Lower leg skin (tissue), 3 donors: ENCODE measurements at regions not wholly inside any gene's neighbourhood (a gene's known extent, or its start where the extent isn't known, plus 50 kb on each side); places are given as distances from the start of the nearest gene placed in this dataset.

Source experiments
- POLR2A ChIP-seq, 2 donors: fragments of 450-650 bp; IDR thresholded peaks; one replicate each; pipeline ENCODE4 v1.6.1; 2016 to 2017; ENCODE audit warnings: antibody characterized with exemption in 2 of 2, mild to moderate bottlenecking in 1 of 2, moderate library complexity in 1 of 2
- TF ChIP-seq, protein P1 (sequence below), 3 donors: fragments of 450-650 bp; IDR thresholded peaks; one replicate each; pipeline ENCODE4 v1.5.1; 2016; ENCODE audit warnings: antibody characterized with exemption in 3 of 3, mild to moderate bottlenecking in 3 of 3, moderate library complexity in 2 of 3

- TF ChIP-seq, protein P1, sequence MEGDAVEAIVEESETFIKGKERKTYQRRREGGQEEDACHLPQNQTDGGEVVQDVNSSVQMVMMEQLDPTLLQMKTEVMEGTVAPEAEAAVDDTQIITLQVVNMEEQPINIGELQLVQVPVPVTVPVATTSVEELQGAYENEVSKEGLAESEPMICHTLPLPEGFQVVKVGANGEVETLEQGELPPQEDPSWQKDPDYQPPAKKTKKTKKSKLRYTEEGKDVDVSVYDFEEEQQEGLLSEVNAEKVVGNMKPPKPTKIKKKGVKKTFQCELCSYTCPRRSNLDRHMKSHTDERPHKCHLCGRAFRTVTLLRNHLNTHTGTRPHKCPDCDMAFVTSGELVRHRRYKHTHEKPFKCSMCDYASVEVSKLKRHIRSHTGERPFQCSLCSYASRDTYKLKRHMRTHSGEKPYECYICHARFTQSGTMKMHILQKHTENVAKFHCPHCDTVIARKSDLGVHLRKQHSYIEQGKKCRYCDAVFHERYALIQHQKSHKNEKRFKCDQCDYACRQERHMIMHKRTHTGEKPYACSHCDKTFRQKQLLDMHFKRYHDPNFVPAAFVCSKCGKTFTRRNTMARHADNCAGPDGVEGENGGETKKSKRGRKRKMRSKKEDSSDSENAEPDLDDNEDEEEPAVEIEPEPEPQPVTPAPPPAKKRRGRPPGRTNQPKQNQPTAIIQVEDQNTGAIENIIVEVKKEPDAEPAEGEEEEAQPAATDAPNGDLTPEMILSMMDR (IDR thresholded peaks at IDR 0.05) = no peak
- TF ChIP-seq POLR2A (IDR thresholded peaks at IDR 0.05) = no peak
These were observed 171.8 kb upstream of the ALG10B start for GRCh38 chr12:38144601-38145436.
